Right atrium auricular region (tissue), 2 donors: ENCODE measurements at regions not wholly inside any gene's neighbourhood (a gene's known extent, or its start where the extent isn't known, plus 50 kb on each side); places are given as distances from the start of the nearest gene placed in this dataset.

ENCODE experiments used
- DNase-seq: peaks from one replicate; pipeline ENCODE4 v3.0.0-alpha.2; 2019; ENCODE audit warnings: low spot score
- H3K27ac ChIP-seq, 2 donors: fragments of 200-600 bp; sonication (generic); 1 replicate in 1 of 2; 2 replicates in 1 of 2; pipeline ENCODE4 v1.5.1; 2016 to 2019
- H3K27me3 ChIP-seq, 2 donors: fragments of 200-600 bp; sonication (generic); one replicate each; pipeline versions ENCODE4 v1.5.1 to v1.6.0; 2017 to 2019
- H3K36me3 ChIP-seq: fragments of 200-600 bp; sonication (generic); one replicate; pipeline ENCODE4 v1.5.1; 2016
- H3K4me1 ChIP-seq, 2 donors: fragments of 200-600 bp; sonication (generic); one replicate each; pipeline versions ENCODE4 v1.5.1 to v1.6.0; 2017 to 2019
- H3K4me3 ChIP-seq, 2 donors: fragments of 200-600 bp; sonication (generic); 1 replicate in 1 of 2; 2 replicates in 1 of 2; pipeline ENCODE4 v1.5.1; 2017 to 2019; ENCODE audit warnings: mild to moderate bottlenecking in 1 of 2, moderate library complexity in 1 of 2
- H3K9me3 ChIP-seq, 2 donors: fragments of 200-600 bp; sonication (generic); one replicate each; pipeline ENCODE4 v1.5.1; 2019
- CTCF ChIP-seq, 2 donors: fragments of 200-600 bp; sonication (generic); IDR thresholded peaks; one replicate each; pipeline ENCODE4 v1.5.1; 2019; ENCODE audit warnings: antibody characterized with exemption in 2 of 2

- no peak for TF ChIP-seq CTCF (IDR thresholded peaks at IDR 0.05)
- peak; percentile 55 for DNase-seq
- Histone ChIP-seq H3K27ac (no peak overlapping the region), H3K27me3 (no peaks in the 10 kb centered on the region), H3K4me1 (no peaks in the 10 kb centered on the region), H3K4me3 (no peak overlapping the region), H3K36me3 (no peaks in the 10 kb centered on the region), H3K9me3 (peaks cover 0 to 18% of the 10 kb centered on the region in 2 donors)
Observed at GRCh38 chr9:124191691-124192395, 65.9 kb upstream of the NEK6 start.

GRCh38 chr9:124196814-124197176 lies 61.0 kb upstream of the NEK6 start:
- no peak overlapping the region for H3K4me3 ChIP-seq

GRCh38 chr9:124197177-124198095 lies 60.3 kb upstream of the NEK6 start:
- H3K27me3 ChIP-seq: no peaks in the 10 kb centered on the region
- TF ChIP-seq CTCF (IDR thresholded peaks at IDR 0.05): no peak
- H3K4me1 ChIP-seq: peaks cover 0 to 8% of the 10 kb centered on the region in 2 donors
- no peak overlapping the region for H3K27ac ChIP-seq
- H3K9me3 ChIP-seq: peaks cover 0 to 18% of the 10 kb centered on the region in 2 donors
- H3K36me3 ChIP-seq: no peaks in the 10 kb centered on the region
- no peak overlapping the region for H3K4me3 ChIP-seq
- no peak for DNase-seq

More at GRCh38 chr9:124196814-124197176, 61.0 kb upstream of the NEK6 start:
- no peak for TF ChIP-seq CTCF (IDR thresholded peaks at IDR 0.05)
- peaks cover 0 to 18% of the 10 kb centered on the region in 2 donors for H3K9me3 ChIP-seq
- no peak overlapping the region for H3K27ac ChIP-seq
- DNase-seq: no peak
- peaks cover 0 to 8% of the 10 kb centered on the region in 2 donors for H3K4me1 ChIP-seq
- no peaks in the 10 kb centered on the region for H3K27me3 ChIP-seq
- no peaks in the 10 kb centered on the region for H3K36me3 ChIP-seq

GRCh38 chr9:124198331-124198730 lies 59.4 kb upstream of the NEK6 start:
- Histone ChIP-seq H3K36me3 (no peaks in the 10 kb centered on the region), H3K4me1 (peaks cover 0 to 8% of the 10 kb centered on the region in 2 donors), H3K27ac (no peak overlapping the region), H3K4me3 (no peak overlapping the region), H3K9me3 (peaks cover 0 to 18% of the 10 kb centered on the region in 2 donors), H3K27me3 (no peaks in the 10 kb centered on the region)
- DNase-seq: no peak
- TF ChIP-seq CTCF (IDR thresholded peaks at IDR 0.05): no peak

- no peak for TF ChIP-seq CTCF (IDR thresholded peaks at IDR 0.05)
- peaks cover 0 to 18% of the 10 kb centered on the region in 2 donors for H3K9me3 ChIP-seq
- no peaks in the 10 kb centered on the region for H3K27me3 ChIP-seq
- H3K36me3 ChIP-seq: no peaks in the 10 kb centered on the region
- DNase-seq: no peak
- H3K4me3 ChIP-seq: no peak overlapping the region
- no peak overlapping the region for H3K27ac ChIP-seq
- peaks cover 0 to 8% of the 10 kb centered on the region in 2 donors for H3K4me1 ChIP-seq
Observed at GRCh38 chr9:124198948-124199347, 58.8 kb upstream of the NEK6 start.
